MM.1S (cell line): ENCODE measurements at regions not wholly inside any gene's neighbourhood (a gene's known extent, or its start where the extent isn't known, plus 50 kb on each side); places are given as distances from the start of the nearest gene placed in this dataset.

Experiments used
- EZH2phosphoT487 ChIP-seq: fragments of 300-600 bp; sonication (generic); IDR thresholded peaks from 2 replicates; pipeline ENCODE4 v1.6.1; 2018; ENCODE audit warnings: antibody characterized with exemption, low read length
- TF ChIP-seq, protein P1 (sequence below): fragments of 300-600 bp; sonication (generic); IDR thresholded peaks from 2 replicates; pipeline ENCODE4 v1.5.1; 2016; ENCODE audit warnings: antibody characterized with exemption, low read length, mixed read lengths

GRCh38 chr12:107490010-107490409 lies 195.6 kb upstream of the PWP1 start:
- TF ChIP-seq, protein P1, sequence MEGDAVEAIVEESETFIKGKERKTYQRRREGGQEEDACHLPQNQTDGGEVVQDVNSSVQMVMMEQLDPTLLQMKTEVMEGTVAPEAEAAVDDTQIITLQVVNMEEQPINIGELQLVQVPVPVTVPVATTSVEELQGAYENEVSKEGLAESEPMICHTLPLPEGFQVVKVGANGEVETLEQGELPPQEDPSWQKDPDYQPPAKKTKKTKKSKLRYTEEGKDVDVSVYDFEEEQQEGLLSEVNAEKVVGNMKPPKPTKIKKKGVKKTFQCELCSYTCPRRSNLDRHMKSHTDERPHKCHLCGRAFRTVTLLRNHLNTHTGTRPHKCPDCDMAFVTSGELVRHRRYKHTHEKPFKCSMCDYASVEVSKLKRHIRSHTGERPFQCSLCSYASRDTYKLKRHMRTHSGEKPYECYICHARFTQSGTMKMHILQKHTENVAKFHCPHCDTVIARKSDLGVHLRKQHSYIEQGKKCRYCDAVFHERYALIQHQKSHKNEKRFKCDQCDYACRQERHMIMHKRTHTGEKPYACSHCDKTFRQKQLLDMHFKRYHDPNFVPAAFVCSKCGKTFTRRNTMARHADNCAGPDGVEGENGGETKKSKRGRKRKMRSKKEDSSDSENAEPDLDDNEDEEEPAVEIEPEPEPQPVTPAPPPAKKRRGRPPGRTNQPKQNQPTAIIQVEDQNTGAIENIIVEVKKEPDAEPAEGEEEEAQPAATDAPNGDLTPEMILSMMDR = no peak
- TF ChIP-seq EZH2phosphoT487 = no peak
